RPMI7951 (cell line): ENCODE measurements at regions not wholly inside any gene's neighbourhood (a gene's known extent, or its start where the extent isn't known, plus 50 kb on each side); places are given as distances from the start of the nearest gene placed in this dataset.
A peak's percentile ranks its signal among the peaks of the same experiment; 100 is the strongest.
"Not testable (repeated sequence)": the region's sequence is repeated elsewhere in the genome, so short reads cannot be mapped to it uniquely, and the experiment has no call there.

ENCODE experiments used
- DNase-seq: peaks from one replicate; pipeline ENCODE4 v3.0.0-alpha.2; 2012; ENCODE audit warnings: low read depth

DNA sequence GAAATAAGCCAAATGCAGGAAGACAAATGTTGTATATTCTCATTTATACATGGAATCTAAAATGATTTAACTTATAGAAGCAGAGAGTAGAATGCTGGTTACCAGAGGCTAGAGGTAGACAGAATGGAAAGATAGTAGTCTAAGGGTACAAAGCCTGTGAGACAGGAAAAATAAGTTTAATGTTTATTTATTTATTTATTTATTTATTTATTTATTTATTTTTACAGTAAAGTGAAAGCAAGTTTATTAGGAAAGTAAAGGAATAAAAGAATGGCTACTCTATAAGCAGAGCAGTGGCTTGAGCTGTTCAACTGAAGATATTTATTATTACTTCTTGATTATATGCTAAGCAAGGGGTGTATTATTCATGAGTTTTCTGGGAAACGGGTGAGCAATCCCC is 203.2 kb downstream of the LAS1L start:
- DNase-seq: no peak

DNA sequence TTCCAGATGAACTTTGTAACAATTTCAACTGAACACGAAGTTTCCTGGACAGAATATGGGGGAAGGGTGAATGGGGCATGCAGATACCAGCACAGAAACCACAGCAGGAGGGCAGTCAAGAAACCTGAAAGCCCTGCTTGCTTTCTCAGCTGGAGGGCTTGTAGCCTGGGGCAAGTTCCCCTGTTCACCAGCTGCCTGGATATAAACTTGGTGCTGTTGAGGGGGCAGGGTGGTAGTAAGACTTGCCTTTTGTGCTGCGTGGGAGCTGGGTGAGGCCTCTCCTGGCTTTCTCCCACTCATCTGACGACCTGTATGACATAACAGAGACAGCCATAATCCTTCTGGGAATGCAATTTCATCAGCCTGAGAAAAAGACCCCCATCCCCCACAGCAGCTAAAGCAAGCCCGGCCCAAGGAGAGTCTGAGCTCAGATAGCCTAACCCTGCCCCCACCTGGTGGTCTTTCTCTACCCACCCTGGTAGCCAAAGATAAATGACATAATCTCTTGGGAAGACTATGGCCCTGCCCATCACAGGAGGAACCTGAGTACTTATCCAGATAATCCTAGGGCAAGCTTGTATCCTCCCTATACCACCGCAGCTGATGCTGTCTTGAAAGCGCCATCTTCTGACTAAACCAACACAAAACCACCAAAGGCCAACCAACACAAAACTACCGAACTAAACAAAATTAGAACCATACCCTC is 234.3 kb downstream of the LAS1L start:
- DNase-seq: no peak

DNA sequence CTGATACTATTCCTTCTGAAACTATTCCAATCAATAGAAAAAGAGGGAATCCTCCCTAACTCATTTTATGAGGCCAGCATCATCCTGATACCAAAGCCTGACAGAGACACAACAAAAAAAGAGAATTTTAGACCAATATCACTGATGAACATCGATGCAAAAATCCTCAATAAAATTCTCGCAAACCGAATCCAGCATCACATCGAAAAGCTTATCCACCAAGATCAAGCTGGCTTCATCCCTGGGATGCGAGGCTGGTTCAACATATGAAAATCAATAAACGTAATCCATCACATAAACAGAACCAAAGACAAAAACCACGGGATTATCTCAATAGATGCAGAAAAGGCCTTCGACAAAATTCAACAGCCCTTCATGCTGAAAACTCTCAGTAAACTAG is 251.7 kb downstream of the LAS1L start:
- not testable (repeated sequence) for DNase-seq

DNA sequence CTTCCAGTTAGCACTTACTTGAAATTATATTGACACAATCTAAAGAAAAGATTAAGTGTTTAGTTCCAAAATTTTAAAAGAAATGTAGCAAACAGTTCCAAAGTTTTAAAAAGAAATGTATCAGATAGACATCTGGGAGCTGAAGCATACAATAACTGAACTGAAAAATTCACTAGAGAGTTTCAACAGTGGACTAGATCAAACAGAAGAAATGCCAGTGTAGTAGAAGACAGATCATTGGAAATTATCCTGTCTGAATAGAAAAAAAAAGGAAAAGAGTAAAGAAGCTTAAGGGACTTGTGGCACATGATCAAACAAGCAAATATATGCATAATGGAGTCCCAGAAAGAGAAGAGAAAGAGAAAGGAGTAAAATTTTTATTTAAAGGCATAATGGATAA is 261.4 kb downstream of the LAS1L start:
- no peak for DNase-seq

DNA sequence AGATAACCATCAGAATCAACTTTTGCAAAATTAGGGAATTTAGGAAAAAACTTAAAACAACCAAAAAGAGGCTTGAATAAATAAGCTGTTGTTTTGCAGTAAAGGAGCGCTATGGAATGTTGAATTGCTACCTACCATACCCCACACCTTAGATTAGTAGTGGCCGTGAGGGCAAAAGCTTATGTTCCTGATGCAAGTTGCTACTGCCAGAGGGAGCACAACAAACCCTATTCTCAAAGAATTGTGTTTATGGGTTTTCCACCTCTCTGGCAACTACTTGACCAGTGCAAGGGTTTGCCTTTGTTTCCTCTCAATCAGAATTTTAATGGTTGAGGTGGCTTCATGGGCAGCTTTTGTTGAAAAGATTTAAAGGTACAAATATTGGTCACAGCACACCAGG is 268.1 kb downstream of the LAS1L start:
- no peak for DNase-seq

DNA sequence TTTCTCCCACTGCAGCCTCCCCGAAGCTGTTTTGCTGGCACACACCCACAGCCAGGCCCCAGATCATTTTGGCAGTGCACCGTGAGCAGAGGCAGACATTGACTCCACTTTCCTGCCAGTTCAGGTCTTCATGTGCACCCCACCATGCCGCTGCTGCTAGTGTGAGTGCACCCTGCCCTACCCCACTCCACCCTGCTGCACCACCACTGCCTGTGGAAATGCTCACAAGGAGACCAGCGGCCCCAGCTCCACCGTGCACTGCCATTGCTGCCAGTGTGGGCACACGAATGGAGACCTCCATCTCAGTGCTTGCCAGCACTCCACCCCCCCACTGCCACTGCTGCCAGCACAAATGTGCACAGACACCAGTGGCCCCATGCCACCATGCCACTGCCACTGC is 277.6 kb upstream of the ZC4H2 start:
- DNase-seq: no peak

DNA sequence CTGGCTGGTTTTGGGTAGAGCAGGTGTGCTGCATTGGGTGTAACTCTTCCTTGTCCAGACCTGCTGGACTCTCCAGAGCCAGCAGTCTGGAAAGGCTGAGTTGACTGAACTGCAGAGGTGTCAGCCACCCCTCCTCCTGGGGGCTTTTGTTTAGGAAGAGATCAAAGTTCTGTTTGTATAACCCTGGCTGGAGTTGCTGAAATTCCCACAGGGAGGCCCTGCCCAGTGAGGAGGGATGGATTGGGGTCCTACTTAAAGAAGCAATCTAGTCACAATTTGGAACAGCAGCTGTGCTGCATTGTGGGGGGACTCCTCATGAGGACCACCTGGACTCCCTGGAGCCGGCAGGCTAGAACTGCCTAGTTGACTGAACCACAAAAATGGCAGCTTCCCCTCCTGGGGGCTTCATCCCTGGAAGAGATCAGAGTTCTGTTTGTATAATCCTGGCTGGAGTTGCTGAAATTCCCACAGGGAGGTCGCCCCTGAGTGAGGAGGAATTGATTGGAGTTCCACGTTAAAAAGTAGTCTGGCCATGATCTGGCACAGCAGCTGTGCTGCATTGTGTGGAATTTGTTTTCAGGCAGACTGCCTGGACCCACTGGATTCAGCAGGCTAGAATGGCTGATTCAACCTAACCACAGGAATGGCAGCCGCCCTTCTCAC is 264.9 kb upstream of the ZC4H2 start:
- DNase-seq: peak; percentile 11

DNA sequence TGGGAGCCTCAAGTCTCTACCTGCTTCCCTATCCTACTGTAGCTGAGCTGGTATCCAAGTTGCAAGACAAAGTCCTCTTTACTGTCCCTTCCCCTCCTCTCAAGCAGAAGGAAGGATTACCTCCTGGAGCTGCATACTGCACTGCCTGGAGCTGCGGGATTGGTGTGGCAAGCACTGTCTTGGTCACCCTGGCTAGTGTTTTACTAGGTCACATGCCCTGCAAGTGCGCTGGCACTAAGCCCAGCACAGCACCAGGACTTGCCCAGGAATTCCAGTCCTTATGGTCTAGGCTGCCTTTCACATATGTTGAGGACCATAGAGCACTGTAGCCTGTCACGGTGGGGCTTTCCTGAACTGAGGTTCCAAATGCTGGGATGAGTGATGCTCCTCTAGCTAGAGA is 227.3 kb upstream of the ZC4H2 start:
- DNase-seq: no peak

DNA sequence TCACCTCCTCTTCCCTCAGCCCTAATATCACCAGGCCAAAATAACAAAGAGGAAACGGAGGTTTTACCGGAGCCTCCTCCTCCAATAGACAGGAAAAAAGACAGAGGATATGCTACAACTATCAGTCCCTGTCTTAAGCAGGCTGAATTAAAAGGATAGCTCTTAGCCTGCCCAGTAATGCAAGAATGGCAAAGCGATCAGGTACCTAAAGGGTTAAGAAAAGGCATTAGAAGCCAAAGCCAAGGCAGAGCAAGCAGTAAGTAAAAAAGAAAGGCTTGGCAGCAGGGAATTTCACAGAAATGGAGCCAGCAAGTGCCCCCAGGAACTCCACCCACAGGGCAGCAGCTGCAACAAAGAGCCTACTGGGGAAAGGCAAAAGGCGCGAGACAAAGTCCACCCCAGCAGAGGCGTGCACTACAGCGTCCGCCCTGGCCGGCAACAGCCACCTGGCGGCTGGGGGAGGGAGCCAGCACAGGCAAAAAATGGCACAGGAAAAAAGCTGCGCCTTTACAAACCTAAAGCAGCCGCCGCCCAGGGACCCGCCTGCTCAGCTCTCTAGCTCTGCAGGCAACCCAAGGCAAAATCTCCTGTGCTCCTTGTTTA is 220.6 kb upstream of the ZC4H2 start:
- peak; percentile 2 for DNase-seq

DNA sequence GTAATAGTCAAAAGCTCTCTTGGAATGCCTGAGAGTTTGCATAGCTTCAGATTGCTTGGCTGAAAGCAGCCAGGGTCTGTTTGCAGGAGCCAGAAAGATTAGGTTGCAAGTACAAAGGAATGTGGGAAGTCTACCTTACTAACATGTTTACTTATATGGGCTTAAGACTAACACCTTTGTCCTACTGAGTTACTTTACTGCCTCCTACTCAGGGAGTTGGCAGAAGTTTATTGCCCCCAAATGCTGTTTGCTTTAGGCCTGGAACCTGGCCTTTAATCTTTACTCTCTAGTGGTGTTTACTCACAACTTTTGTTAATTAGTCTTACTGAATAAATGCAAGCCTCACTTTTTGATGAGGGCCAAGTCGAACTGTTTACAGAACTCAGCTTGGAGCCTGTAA is 219.4 kb upstream of the ZC4H2 start:
- no peak for DNase-seq

DNA sequence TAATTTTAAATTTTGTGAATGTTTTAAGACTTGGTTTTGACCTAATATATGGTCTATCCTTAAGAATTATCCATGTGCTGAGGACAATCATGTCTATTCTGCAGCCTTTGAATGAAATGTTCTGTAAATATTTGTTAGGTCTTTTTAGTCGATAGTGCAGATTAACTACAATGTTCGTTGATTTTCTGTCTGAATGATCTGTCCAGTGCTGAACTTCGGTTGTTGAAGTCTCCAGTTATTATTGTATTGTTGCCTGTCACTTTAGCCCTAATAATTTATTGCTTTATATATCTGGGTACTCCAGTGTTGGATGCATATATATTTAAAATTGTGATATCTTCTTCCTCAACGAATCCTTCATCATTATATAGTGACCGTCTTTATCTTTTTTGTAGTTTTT is 218.3 kb upstream of the ZC4H2 start:
- no peak for DNase-seq

DNA sequence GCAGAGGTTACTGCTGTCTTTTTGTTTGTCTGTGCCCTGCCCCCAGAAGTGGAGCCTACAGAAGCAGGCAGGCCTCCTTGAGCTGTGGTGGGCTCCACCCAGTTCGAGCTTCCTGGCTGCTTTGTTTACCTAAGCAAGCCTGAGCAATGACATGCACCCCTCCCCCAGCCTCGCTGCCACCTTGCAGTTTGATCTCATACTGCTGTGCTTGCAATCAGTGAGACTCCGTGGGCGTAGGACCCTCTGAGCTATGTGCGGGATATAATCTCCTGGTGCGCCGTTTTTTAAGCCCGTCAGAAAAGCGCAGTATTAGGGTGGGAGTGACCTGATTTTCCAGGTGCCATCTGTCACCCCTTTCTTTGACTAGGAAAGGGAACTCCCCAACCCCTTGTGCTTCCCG is 187.1 kb upstream of the ZC4H2 start:
- not testable (repeated sequence) for DNase-seq

DNA sequence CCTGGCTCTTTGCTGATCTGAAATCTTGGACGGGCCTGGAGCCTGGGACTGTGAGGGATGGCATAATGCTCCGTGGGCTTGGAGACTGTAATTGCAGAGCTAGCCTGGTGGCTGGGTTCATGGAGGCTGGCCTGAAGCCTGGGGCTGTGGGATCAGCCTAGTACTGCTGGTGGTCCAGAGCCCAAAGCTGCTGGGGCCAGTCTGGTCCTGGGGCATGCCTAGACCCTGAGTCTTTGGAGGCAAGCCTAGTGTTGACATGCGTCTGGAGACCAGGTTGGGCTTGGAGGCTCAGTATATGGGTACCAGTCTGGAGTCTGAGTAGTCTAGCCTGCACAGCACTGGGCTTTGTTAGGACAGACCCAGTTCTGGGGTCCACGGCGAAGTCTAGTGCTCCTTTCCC is 172.0 kb upstream of the ZC4H2 start:
- DNase-seq: no peak

DNA sequence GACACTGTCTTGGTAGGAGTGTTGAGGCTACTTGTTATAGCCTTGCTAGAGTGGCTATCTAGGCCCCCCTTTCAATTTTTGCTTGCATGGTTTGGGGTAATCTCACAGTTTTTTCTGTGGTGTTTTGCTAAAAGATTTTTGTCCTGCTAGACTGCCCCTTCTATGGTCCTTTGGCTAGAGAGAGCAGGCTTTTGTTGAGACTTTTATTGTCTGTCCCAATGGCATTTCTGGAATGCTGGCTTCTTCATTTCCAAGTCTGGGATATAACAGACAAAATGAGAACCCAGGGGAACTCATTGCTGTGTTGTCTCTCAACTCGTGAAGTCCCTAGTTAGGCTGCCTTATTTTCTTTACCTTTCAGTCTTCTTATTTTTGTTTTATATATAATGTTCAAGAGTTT is 160.2 kb upstream of the ZC4H2 start:
- no peak for DNase-seq

DNA sequence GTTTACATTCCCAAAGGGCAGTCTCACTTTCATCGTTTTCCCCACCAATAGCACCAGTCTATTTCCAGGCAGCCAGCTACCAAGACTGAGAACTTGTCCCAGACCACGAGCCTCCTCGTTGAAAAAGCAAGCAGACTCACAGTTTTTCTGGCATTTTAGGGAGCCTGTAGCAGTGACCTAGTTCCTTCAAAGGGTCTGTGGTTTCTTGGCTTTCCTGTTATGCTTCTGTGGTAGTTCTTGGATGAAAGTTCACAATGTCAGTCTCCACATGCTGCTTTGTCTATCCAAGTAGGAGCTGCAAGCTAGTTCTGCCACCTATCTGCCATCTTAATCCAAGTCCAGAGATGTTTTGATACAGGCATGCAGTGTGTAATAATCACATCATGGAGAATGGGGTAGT is 151.6 kb upstream of the ZC4H2 start:
- DNase-seq: peak; percentile 0

DNA sequence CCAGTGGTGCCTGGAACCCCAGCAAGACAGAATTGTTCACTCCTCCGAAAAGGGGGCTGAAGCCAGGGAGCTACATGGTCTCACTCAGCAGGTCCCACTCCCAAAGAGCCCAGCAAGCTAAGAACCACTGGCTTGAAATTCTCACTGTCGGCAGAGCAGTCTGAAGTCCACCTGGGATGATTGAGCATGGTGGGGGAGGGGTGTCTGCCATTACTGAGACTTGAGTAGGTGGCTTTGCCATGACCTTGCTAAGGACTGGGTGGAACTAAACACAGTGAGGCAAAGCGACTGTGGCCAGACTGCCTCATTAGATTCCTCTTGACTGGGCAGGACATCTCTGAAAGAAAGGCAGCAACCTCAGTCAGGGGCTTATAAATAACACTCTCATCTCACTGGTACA is 122.6 kb upstream of the ZC4H2 start:
- no peak for DNase-seq

DNA sequence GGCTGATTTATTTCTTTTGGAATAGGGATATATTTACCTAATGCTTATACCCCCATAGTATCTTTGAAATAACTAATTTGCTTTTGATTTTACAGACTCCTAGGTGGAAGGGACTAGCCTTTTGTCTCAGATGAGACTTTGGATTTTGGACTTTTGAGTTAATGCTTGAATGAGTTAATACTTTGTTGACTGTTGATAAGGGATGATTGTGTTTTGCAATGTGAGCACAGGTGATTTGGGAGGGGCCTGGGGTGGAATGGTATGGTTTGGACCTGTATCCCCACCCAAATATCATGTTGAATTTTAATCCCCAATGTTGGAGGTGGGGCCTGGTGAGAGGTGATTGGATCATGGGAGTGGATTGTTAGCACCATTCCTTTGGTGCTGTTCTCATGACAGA is 117.4 kb upstream of the ZC4H2 start:
- no peak for DNase-seq

DNA sequence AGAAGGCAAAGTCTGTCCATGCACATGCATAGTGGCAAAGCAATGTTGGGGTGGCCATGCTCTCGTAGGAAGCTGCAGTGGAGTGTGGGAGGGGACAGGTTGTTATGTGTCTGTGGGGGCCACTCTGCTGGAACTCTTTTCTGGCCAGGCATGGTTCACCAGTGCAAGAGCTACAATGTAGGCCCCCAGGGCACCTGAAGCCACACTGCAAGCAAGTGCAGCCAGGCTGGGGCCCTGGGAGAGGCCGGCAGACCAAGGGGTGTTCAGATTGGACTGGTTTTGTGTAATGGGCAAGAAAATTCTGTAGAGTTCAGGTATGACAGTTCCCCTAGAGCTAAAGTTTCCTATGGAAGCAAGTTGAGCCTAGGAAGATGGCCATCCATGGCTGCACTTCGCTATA is 97.0 kb upstream of the ZC4H2 start:
- no peak for DNase-seq

DNA sequence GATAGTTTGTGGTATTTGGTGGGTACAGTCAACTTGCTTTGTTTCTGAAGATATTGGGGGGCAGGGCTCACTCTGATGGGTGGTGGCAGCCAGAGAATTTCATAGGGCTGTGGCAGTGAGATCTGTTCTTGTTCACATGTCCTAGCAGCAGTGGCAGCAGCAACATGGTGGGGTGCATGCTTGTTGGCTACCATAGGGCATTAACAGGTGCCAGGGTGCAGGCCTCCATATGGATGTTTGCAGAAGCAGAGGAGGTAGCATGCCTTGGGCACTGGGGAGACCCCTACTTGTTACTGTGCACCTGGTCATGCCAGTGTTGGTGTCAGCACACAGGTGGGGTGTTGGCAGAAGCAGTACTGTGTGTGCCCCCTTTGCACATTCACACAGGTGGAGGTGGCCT is 96.3 kb upstream of the ZC4H2 start:
- DNase-seq: no peak

DNA sequence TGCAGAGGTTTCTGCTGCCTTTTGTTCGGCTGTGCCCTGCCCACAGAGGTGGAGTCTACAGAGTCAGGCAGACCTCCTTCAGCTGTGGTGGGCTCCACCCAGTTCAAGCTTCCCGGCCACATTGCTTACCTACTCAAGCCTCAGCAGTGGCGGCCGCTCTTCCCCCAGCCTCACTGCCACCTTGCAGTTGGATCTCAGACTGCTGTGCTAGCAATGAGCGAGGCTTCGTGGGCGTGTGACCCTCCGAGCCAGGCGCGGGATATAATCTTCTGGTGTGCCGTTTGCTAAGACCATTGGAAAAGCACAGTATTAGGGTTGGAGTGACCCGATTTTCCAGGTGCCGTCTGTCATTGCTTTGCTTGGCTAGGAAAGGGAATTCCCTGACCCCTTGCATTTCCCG is 82.4 kb upstream of the ZC4H2 start:
- DNase-seq: not testable (repeated sequence)

DNA sequence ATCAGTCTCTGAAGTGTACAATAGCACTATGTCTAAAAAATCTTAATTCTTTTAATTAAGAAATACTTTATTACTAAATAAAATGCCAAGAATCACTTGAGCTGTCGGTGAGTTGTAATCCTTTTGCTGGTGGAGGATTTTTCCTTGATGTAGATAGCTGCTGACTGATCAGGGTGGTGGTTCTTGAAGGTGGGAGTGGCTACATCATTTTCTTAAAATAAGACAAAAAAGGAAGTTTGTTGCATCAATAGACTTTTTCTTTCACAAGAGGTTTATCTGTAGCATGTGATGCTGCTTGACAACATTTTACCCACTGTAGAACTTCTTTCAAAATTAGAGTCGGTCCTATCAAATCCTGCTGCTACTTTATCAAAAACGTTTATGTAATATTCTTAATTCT is 68.8 kb upstream of the ZC4H2 start:
- DNase-seq: no peak

DNA sequence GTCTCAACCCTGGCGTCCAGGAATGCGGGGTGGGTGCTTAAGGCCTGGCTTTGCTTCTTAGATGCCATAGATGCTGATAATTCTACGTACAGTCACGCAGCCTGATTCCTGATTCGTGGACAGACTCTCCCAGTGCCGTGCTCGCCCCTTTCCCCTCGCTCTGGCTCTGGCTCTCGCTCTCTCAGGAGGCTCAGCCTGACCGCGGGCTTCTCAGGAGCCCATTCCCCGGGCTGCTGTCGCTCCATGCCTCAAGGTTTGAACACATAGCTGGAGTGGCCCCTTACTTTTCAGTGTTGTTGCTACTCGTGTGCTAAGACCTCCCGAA is 59.2 kb upstream of the ZC4H2 start:
- DNase-seq: peak; percentile 54

DNA sequence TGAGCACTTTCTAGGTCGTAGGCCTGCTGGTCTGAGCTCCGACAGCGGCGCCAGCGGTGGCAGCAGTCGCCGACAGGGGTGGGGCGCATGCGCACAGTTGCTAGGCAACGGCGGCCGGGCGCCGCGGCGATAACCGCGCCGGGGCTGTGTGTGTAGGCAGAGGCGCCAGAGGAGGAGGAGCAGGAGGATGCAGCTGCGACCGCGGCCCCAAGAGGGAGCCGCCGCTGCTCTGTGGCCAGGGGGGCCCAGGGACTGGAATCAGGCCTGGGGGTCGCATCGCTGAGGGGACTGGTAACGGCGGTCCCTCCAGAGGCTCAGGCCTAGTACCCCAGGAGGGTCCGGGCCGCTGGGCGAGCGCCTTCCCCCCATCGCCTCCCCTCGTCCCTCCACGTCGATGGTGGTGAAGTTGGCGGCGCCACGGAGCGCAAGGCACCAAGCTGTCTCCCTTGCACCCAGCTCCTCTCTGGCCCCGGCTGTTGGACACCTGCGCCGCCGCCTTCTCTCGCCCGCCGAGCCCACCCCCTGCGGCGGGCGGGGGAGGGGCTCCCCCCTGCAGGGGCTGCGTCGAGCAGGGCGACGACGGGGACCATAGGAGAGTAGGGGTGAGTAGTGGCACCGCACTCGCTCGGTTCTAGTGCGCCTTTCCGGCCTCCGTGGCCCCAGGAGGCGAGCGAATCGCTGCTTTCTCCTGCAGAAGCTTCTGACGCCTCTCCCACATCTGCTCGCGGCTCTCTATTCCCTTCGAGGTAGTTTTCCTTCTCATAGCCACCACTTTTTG is 58.6 kb upstream of the ZC4H2 start, which contains the start of gene ZC3H12B:
TSS of gene ZC3H12B (plus strand) at position 159 of the 778 bp plus-strand sequence.
- peak; percentile 81 for DNase-seq
